Activated T-helper 17 cell treated with anti-CD3 and anti-CD28 coated beads, Interleukin-2, amount 50 U/mL, for 72 hours (primary cell): ENCODE measurements at regions not wholly inside any gene's neighbourhood (a gene's known extent, or its start where the extent isn't known, plus 50 kb on each side); places are given as distances from the start of the nearest gene placed in this dataset.

Experiments
- ATAC-seq: fragments of 150-1000 bp; cut with Tn5 transposase; replicated peaks from 2 replicates; pipeline ENCODE4 v1.10.0; 2021; ENCODE audit warnings: mild to moderate bottlenecking, moderate library complexity
- H3K27ac Mint-ChIP-seq: one replicate; pipeline ENCODE4 v1.8.0; 2022; ENCODE audit warnings: mixed read lengths
- H3K27me3 Mint-ChIP-seq: one replicate; pipeline ENCODE4 v1.8.0; 2022; ENCODE audit warnings: mixed read lengths
- H3K36me3 Mint-ChIP-seq: one replicate; pipeline ENCODE4 v1.8.0; 2022; ENCODE audit warnings: low read depth, mild to moderate bottlenecking, mixed read lengths
- H3K4me1 Mint-ChIP-seq: one replicate; pipeline ENCODE4 v1.8.0; 2022; ENCODE audit warnings: mixed read lengths
- H3K4me3 Mint-ChIP-seq: one replicate; pipeline ENCODE4 v1.8.0; 2022; ENCODE audit warnings: mild to moderate bottlenecking, mixed read lengths
- H3K9me3 Mint-ChIP-seq: one replicate; pipeline ENCODE4 v1.8.0; 2022; ENCODE audit warnings: mixed read lengths

GRCh38 chr11:80167766-80168165, 726.9 kb upstream of the TENM4 start:
- Mint-ChIP-seq H3K36me3 (no peaks in the 10 kb centered on the region), H3K27ac (no peak overlapping the region), H3K9me3 (peaks cover 40% of the 10 kb centered on the region), H3K4me3 (no peak overlapping the region), H3K27me3 (no peaks in the 10 kb centered on the region), H3K4me1 (no peaks in the 10 kb centered on the region)
- ATAC-seq: no peak

DNA sequence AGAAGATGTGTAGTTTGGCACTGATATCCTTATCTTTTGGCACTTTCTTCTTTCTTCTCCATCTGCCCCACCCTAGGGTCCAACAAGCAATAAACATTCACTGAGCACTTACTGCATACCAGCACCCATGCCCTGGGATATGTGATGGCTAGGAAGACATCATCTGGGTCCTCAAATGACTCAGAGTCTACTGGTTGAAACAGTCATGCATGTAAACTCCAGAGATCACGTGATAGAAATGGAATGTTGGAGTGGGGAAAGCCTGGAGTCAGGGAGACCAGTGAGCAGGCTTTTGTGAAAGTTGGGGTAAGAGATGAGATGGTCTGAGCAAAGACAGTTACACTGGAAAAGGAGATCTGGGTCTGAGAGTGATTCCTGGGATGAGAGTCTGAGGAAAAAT, 724.9 kb upstream of the TENM4 start:
- no peak overlapping the region for H3K4me3 Mint-ChIP-seq
- no peaks in the 10 kb centered on the region for H3K4me1 Mint-ChIP-seq
- H3K27me3 Mint-ChIP-seq: no peaks in the 10 kb centered on the region
- peaks cover 29% of the 10 kb centered on the region for H3K9me3 Mint-ChIP-seq
- H3K27ac Mint-ChIP-seq: no peak overlapping the region
- H3K36me3 Mint-ChIP-seq: no peaks in the 10 kb centered on the region
- ATAC-seq: no peak

DNA sequence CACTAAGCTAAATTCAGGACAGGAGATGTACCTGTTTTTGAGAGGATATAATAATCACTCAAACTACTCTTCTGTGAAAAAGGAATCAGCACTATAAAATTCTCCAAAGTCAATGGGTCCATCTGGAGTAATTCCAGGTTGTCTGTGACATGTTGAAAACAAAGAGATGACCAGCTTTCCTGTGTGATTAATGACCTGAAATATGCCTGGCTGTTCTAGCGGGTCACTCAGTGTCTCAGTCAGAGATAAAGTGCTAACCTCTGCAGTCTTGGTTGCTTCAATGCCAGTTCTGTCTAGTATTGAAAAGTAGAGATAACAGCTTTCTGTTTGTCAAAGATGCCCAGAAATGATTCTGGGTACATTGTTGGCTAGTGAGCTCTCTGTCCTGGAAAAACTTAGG, 722.6 kb upstream of the TENM4 start:
- no peak overlapping the region for H3K4me3 Mint-ChIP-seq
- H3K4me1 Mint-ChIP-seq: no peaks in the 10 kb centered on the region
- H3K36me3 Mint-ChIP-seq: no peaks in the 10 kb centered on the region
- ATAC-seq: no peak
- no peak overlapping the region for H3K27ac Mint-ChIP-seq
- H3K27me3 Mint-ChIP-seq: no peaks in the 10 kb centered on the region
- H3K9me3 Mint-ChIP-seq: peaks cover 18% of the 10 kb centered on the region

- no peak for ATAC-seq
- H3K4me3 Mint-ChIP-seq: no peak overlapping the region
- H3K27ac Mint-ChIP-seq: no peak overlapping the region
- peaks cover 21% of the 10 kb centered on the region for H3K9me3 Mint-ChIP-seq
- H3K36me3 Mint-ChIP-seq: no peaks in the 10 kb centered on the region
- H3K27me3 Mint-ChIP-seq: no peaks in the 10 kb centered on the region
- H3K4me1 Mint-ChIP-seq: no peaks in the 10 kb centered on the region
Measured at GRCh38 chr11:80163011-80163410, 722.2 kb upstream of the TENM4 start.

DNA sequence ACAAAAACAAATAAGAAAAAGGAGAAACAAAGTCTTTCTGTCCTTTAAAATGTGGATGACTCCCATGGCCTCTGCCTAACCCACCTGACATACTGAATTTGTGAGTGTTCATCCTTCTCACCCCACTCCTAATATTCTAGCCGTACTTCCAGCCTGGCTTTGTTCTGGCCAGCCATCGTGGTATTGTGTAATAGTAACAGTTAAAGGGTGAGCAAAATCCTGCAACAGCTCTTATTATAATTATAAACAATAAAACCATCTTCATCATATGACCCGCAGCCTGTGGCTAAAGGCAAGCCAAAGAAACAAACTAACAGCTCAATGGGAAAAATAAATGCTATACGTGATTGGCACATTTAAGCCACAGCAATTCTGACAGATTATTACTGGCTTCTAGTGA, 721.6 kb upstream of the TENM4 start:
- Mint-ChIP-seq H3K27ac (no peak overlapping the region), H3K9me3 (peaks cover 21% of the 10 kb centered on the region), H3K27me3 (no peaks in the 10 kb centered on the region), H3K36me3 (no peaks in the 10 kb centered on the region), H3K4me3 (no peak overlapping the region), H3K4me1 (no peaks in the 10 kb centered on the region)
- ATAC-seq: no peak

- peaks cover 12% of the 10 kb centered on the region for H3K9me3 Mint-ChIP-seq
- no peaks in the 10 kb centered on the region for H3K4me1 Mint-ChIP-seq
- ATAC-seq: no peak
- H3K4me3 Mint-ChIP-seq: no peak overlapping the region
- no peaks in the 10 kb centered on the region for H3K27me3 Mint-ChIP-seq
- no peaks in the 10 kb centered on the region for H3K36me3 Mint-ChIP-seq
- no peak overlapping the region for H3K27ac Mint-ChIP-seq
Measured at GRCh38 chr11:80157447-80157846, 716.6 kb upstream of the TENM4 start.

DNA sequence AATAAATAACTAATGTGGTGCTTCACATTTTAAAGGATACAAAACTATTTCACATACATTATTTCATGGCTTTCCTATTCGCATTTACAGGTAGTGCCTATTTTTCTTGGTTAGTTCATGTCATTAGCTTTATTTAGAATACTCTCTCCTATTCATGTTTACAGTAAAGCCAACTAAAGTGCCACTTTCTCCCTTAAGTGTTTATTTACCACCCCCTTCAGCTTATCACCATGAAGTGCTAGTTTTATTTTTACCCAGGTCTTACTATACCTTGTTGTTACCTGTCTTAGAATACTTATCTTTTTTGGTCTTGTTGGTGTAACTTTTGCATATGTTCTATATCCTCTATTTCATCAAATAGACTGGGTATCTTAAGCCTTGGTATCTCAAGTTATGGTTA, 715.2 kb upstream of the TENM4 start:
- H3K4me3 Mint-ChIP-seq: no peak overlapping the region
- H3K4me1 Mint-ChIP-seq: no peaks in the 10 kb centered on the region
- peaks cover 9% of the 10 kb centered on the region for H3K9me3 Mint-ChIP-seq

DNA sequence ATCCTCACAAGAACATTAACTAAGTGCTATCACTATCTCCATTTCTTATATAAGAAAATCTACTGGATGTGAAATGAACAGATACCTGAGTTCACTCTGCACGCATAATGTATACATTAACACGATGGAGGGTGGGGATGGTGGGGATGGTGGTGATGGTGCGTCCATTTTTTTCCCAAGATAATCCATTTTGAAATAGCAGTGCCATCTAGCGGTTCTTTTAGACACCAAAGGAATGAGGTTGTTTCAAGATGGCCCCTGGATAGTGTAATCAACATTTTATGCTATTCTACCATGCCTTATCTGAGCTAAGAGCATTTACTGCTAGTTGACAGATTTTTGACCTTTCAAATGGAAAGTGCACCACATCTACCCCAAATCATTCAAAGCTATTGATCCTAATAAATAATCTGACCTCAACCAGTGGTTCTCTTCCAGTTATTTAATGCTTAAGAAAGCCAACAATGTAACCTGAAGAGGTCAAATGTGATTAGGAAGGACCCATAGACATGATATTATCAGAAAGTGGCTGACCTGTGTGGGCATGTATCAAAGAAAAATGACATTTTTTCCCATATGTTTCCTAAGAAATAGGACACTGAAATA, 714.7 kb upstream of the TENM4 start:
- peaks cover 8% of the 10 kb centered on the region for H3K9me3 Mint-ChIP-seq
- H3K4me1 Mint-ChIP-seq: no peaks in the 10 kb centered on the region
- H3K4me3 Mint-ChIP-seq: no peak overlapping the region
- ATAC-seq: no peak
- no peaks in the 10 kb centered on the region for H3K27me3 Mint-ChIP-seq
- no peaks in the 10 kb centered on the region for H3K36me3 Mint-ChIP-seq
- no peak overlapping the region for H3K27ac Mint-ChIP-seq

More for the DNA sequence above, 715.2 kb upstream of the TENM4 start:
- Mint-ChIP-seq H3K36me3 (no peaks in the 10 kb centered on the region), H3K27me3 (no peaks in the 10 kb centered on the region), H3K27ac (no peak overlapping the region)
- ATAC-seq: no peak

- ATAC-seq: no peak
- no peaks in the 10 kb centered on the region for H3K36me3 Mint-ChIP-seq
- H3K4me1 Mint-ChIP-seq: no peaks in the 10 kb centered on the region
- no peak overlapping the region for H3K27ac Mint-ChIP-seq
- H3K4me3 Mint-ChIP-seq: no peak overlapping the region
- H3K9me3 Mint-ChIP-seq: peaks cover 9% of the 10 kb centered on the region
- H3K27me3 Mint-ChIP-seq: no peaks in the 10 kb centered on the region
Measured at GRCh38 chr11:80146232-80146631, 705.4 kb upstream of the TENM4 start.

DNA sequence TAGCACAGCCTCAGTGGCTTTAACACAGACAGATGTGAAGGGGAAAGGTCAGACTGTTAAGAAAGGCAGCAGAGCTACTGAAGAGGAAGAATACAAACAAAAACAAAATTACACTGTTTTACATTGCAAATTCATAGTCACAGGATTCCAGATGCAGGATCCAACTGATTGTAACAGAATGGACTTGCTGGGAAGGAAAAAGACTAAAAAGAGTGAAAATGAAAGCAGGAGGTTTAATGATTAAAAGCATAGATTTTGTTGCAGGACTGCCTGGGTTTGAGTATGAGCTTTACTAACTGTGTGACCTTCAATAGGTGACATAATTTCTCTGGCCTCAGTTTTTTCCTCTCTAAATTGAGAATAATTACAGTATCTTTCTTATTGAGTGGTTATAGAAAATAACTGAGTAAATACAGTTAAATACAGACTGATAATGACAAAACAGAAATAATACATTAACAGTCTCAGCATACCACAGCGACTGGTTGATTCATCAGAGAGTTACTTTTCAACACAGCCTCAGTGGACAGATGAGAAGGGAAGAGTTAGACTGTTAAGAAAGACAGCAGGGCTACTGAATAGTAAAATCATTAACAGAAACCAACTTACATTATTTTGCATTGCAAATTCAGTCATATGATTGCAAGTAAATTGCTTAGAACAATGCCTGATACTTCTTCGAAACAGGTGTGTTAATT, 704.2 kb upstream of the TENM4 start:
- H3K9me3 Mint-ChIP-seq: peaks cover 9% of the 10 kb centered on the region
- no peak overlapping the region for H3K4me3 Mint-ChIP-seq
- H3K36me3 Mint-ChIP-seq: no peaks in the 10 kb centered on the region
- no peaks in the 10 kb centered on the region for H3K4me1 Mint-ChIP-seq
- no peak overlapping the region for H3K27ac Mint-ChIP-seq
- no peak for ATAC-seq
- no peaks in the 10 kb centered on the region for H3K27me3 Mint-ChIP-seq

GRCh38 chr11:80136991-80137390, 696.2 kb upstream of the TENM4 start:
- Mint-ChIP-seq H3K9me3 (peaks cover 9% of the 10 kb centered on the region), H3K27ac (no peak overlapping the region), H3K36me3 (no peaks in the 10 kb centered on the region)

GRCh38 chr11:80129396-80129795, 688.6 kb upstream of the TENM4 start:
- no peaks in the 10 kb centered on the region for H3K36me3 Mint-ChIP-seq
- H3K9me3 Mint-ChIP-seq: peaks cover 5% of the 10 kb centered on the region
- ATAC-seq: no peak
- H3K4me3 Mint-ChIP-seq: no peak overlapping the region
- H3K27ac Mint-ChIP-seq: no peak overlapping the region
- H3K27me3 Mint-ChIP-seq: no peaks in the 10 kb centered on the region
- H3K4me1 Mint-ChIP-seq: no peaks in the 10 kb centered on the region

More at GRCh38 chr11:80136991-80137390, 696.2 kb upstream of the TENM4 start:
- Mint-ChIP-seq H3K4me1 (no peaks in the 10 kb centered on the region), H3K27me3 (no peaks in the 10 kb centered on the region), H3K4me3 (no peak overlapping the region)
- no peak for ATAC-seq

DNA sequence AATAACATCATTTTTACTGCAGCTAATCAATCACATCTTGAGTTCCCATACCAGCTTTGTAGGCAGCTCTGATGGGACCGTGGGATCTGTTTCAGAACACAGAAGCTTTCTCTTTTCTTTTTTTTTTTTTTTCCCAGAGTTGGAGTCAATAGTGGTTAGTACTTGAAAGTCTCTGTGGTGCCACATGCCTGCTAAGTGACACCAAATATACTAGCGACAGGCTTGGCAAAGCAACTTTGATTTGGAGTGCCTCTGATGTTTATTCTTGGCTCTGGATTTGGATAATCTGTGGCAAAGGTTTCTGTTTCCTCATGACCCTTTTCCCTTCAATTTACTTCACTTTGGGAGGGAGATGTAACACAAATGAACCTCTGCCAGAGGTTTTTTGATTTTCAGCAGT, 681.4 kb upstream of the TENM4 start:
- no peak overlapping the region for H3K4me3 Mint-ChIP-seq
- H3K36me3 Mint-ChIP-seq: no peaks in the 10 kb centered on the region
- H3K9me3 Mint-ChIP-seq: peaks cover under 1% of the 10 kb centered on the region
- H3K27ac Mint-ChIP-seq: no peak overlapping the region
- H3K27me3 Mint-ChIP-seq: no peaks in the 10 kb centered on the region
- no peaks in the 10 kb centered on the region for H3K4me1 Mint-ChIP-seq
- no peak for ATAC-seq

DNA sequence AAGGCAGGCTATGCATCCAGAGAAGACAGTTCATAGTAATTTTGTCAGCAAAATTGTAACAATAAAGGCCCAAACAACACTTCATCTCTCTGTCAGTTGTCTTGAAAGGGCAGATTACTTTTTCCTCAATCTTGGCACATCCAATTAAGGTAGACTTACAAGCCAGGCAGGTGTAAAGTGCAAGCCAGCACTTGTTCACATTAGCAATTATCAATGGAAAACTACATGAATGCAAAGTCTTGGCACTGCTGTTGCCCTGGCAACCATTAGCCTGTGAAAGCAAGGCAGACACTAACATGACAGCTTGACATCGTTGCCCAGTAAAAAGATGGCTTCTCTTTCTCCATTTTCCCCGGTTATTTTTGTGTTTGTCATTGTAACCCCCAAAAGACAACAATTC, 677.2 kb upstream of the TENM4 start:
- Mint-ChIP-seq H3K36me3 (no peaks in the 10 kb centered on the region), H3K4me1 (no peaks in the 10 kb centered on the region), H3K27me3 (no peaks in the 10 kb centered on the region), H3K27ac (no peak overlapping the region), H3K9me3 (peaks cover 9% of the 10 kb centered on the region), H3K4me3 (no peak overlapping the region)
- ATAC-seq: no peak

DNA sequence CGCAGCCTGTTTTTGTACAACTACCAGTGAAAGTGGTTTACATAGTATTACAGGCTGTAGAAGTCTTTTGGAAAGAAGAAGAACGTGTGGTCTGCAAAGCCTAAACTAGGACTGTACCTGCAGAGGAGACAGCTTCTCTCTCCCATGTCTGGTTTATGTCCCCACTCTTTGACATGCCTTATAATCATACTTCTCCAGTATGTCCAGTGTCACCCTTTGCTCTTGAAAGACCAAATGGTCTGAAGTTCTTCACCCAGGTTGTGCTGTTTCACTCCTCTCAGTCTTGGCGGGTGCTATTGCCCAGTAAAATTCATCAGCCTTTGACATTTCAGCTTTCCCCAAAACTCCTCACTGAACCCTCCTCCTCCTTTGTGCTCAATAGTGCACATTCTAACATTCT, 676.0 kb upstream of the TENM4 start:
- Mint-ChIP-seq H3K9me3 (peaks cover 15% of the 10 kb centered on the region), H3K27ac (no peak overlapping the region), H3K4me1 (no peaks in the 10 kb centered on the region), H3K36me3 (no peaks in the 10 kb centered on the region), H3K4me3 (no peak overlapping the region), H3K27me3 (no peaks in the 10 kb centered on the region)
- ATAC-seq: no peak
